Tibial nerve (tissue), 4 donors: ENCODE measurements at regions not wholly inside any gene's neighbourhood (a gene's known extent, or its start where the extent isn't known, plus 50 kb on each side); places are given as distances from the start of the nearest gene placed in this dataset.

Source experiments
- DNase-seq, 2 donors: peaks; one replicate each; pipeline ENCODE4 v3.0.0-alpha.2; 2019; ENCODE audit warnings: low spot score in 2 of 2
- H3K27ac ChIP-seq, 4 donors: fragments of 200-600 bp; sonication (generic) in 3 of 4; one replicate each; pipeline ENCODE4 v1.5.1; 2017 to 2019; ENCODE audit warnings: mild to moderate bottlenecking in 1 of 4
- H3K27me3 ChIP-seq, 2 donors: fragments of 200-600 bp; sonication (generic) in 1 of 2; one replicate each; pipeline versions ENCODE4 v1.5.1 to v1.6.0; 2017 to 2019
- H3K36me3 ChIP-seq, 3 donors: fragments of 200-600 bp; sonication (generic); one replicate each; pipeline ENCODE4 v1.5.1; 2018 to 2019
- H3K4me1 ChIP-seq, 4 donors: fragments of 200-600 bp; sonication (generic) in 3 of 4; one replicate each; pipeline ENCODE4 v1.5.1; 2017 to 2019
- H3K4me3 ChIP-seq, 4 donors: fragments of 200-600 bp; sonication (generic) in 3 of 4; one replicate each; pipeline ENCODE4 v1.5.1; 2017 to 2019; ENCODE audit warnings: mild to moderate bottlenecking in 1 of 4, moderate library complexity in 1 of 4
- H3K9me3 ChIP-seq, 4 donors: fragments of 200-600 bp; sonication (generic) in 3 of 4; one replicate each; pipeline ENCODE4 v1.5.1; 2017 to 2019
- CTCF ChIP-seq, 5 experiments: fragments of 200-600 bp in 3 of 5; fragments of 450-650 bp in 2 of 5; sonication (generic) in 3 of 5; IDR thresholded peaks; one replicate each; pipeline ENCODE4 v1.5.1; 2016 to 2019; ENCODE audit warnings: antibody characterized with exemption in 5 of 5, mild to moderate bottlenecking in 3 of 5, moderate library complexity in 2 of 5
- EP300 ChIP-seq, 2 donors: sonication (generic); formaldehyde crosslinking; IDR thresholded peaks; one replicate each; pipeline ENCODE4 v1.6.1; 2017; ENCODE audit warnings: antibody characterized with exemption in 2 of 2, mild to moderate bottlenecking in 1 of 2
- POLR2A ChIP-seq, 2 donors: fragments of 450-650 bp; IDR thresholded peaks; one replicate each; pipeline ENCODE4 v1.6.1; 2017; ENCODE audit warnings: antibody characterized with exemption in 2 of 2, mild to moderate bottlenecking in 2 of 2, moderate library complexity in 2 of 2
- WGBS, 2 donors: methylation state at CpG; one replicate each; pipeline ENCODE4 v1.1.5; 2018; 5-methylcytosine and 5-hydroxymethylcytosine counted together

- 22 to 61% methylated on average over 1 of the region's 1 CpG for WGBS, 2 donors
- H3K9me3 ChIP-seq: no peaks in the 10 kb centered on the region
- no peaks in the 10 kb centered on the region for H3K27me3 ChIP-seq
- DNase-seq: no peak
- H3K4me3 ChIP-seq: no peak overlapping the region
- TF ChIP-seq EP300 (IDR thresholded peaks at IDR 0.05) (no peak), CTCF (IDR thresholded peaks at IDR 0.05) (no peak), POLR2A (IDR thresholded peaks at IDR 0.05) (no peak)
- peaks cover 0 to 14% (median 0%) of the 10 kb centered on the region in 4 donors for H3K4me1 ChIP-seq
- no peak overlapping the region for H3K27ac ChIP-seq
- no peaks in the 10 kb centered on the region for H3K36me3 ChIP-seq
These were observed 330.9 kb upstream of the THBS1 start for GRCh38 chr15:39250001-39250400.

GRCh38 chr15:39250460-39251186, 330.3 kb upstream of the THBS1 start:
- no peaks in the 10 kb centered on the region for H3K27me3 ChIP-seq
- no peak overlapping the region for H3K27ac ChIP-seq
- DNase-seq: no peak
- peaks cover 0 to 14% (median 0%) of the 10 kb centered on the region in 4 donors for H3K4me1 ChIP-seq
- WGBS, 2 donors: 67 to 72% methylated on average over 4 of the region's 4 CpGs
- H3K4me3 ChIP-seq: no peak overlapping the region
- no peaks in the 10 kb centered on the region for H3K36me3 ChIP-seq
- TF ChIP-seq POLR2A (IDR thresholded peaks at IDR 0.05) (no peak), CTCF (IDR thresholded peaks at IDR 0.05) (no peak), EP300 (IDR thresholded peaks at IDR 0.05) (no peak)
- H3K9me3 ChIP-seq: no peaks in the 10 kb centered on the region

- peak overlapping the region in 1 of 4 donors; percentile 20 for H3K27ac ChIP-seq
- no peaks in the 10 kb centered on the region for H3K27me3 ChIP-seq
- 45 to 60% methylated on average over 3 of the region's 3 CpGs for WGBS, 2 donors
- no peak for DNase-seq
- peaks cover 0 to 14% (median 0%) of the 10 kb centered on the region in 4 donors for H3K4me1 ChIP-seq
- TF ChIP-seq POLR2A (IDR thresholded peaks at IDR 0.05): no peak
- TF ChIP-seq EP300 (IDR thresholded peaks at IDR 0.05): no peak
- no peak for TF ChIP-seq CTCF (IDR thresholded peaks at IDR 0.05)
- H3K36me3 ChIP-seq: no peaks in the 10 kb centered on the region
- H3K9me3 ChIP-seq: no peaks in the 10 kb centered on the region
- no peak overlapping the region for H3K4me3 ChIP-seq
These were observed 329.3 kb upstream of the THBS1 start for GRCh38 chr15:39251413-39252133.

- H3K4me1 ChIP-seq: peaks cover 0 to 14% (median 0%) of the 10 kb centered on the region in 4 donors
- TF ChIP-seq CTCF (IDR thresholded peaks at IDR 0.05) (no peak), EP300 (IDR thresholded peaks at IDR 0.05) (no peak), POLR2A (IDR thresholded peaks at IDR 0.05) (no peak)
- H3K36me3 ChIP-seq: no peaks in the 10 kb centered on the region
- WGBS, 2 donors: 69 to 73% methylated on average over 4 of the region's 4 CpGs
- H3K27ac ChIP-seq: peak overlapping the region in 1 of 4 donors; percentile 20
- H3K27me3 ChIP-seq: no peaks in the 10 kb centered on the region
- no peak overlapping the region for H3K4me3 ChIP-seq
- H3K9me3 ChIP-seq: no peaks in the 10 kb centered on the region
- no peak for DNase-seq
These were observed 328.8 kb upstream of the THBS1 start for GRCh38 chr15:39252134-39252470.

GRCh38 chr15:39253552-39253951, 327.3 kb upstream of the THBS1 start:
- TF ChIP-seq CTCF (IDR thresholded peaks at IDR 0.05): no peak
- TF ChIP-seq EP300 (IDR thresholded peaks at IDR 0.05): no peak
- TF ChIP-seq POLR2A (IDR thresholded peaks at IDR 0.05): no peak
- H3K27ac ChIP-seq: no peak overlapping the region
- H3K4me3 ChIP-seq: no peak overlapping the region
- no peaks in the 10 kb centered on the region for H3K27me3 ChIP-seq
- H3K9me3 ChIP-seq: no peaks in the 10 kb centered on the region
- no peak for DNase-seq
- WGBS, 2 donors: 90 to 92% methylated on average over 1 of the region's 1 CpG
- peaks cover 0 to 3% (median 0%) of the 10 kb centered on the region in 4 donors for H3K4me1 ChIP-seq
- no peaks in the 10 kb centered on the region for H3K36me3 ChIP-seq
